ENCODE measurements at regions not wholly inside any gene's neighbourhood (a gene's known extent, or its start where the extent isn't known, plus 50 kb on each side); places are given as distances from the start of the nearest gene placed in this dataset.

- no peak for DNase-seq
Observed at GRCh38 chr5:61689153-61689846, 357.2 kb downstream of the ZSWIM6 start.

GRCh38 chr5:61697809-61698558 lies 365.9 kb downstream of the ZSWIM6 start:
- no peak for DNase-seq

GRCh38 chr5:61701877-61702602 lies 370.0 kb downstream of the ZSWIM6 start:
- DNase-seq: no peak

- DNase-seq: no peak
Observed at GRCh38 chr5:61702784-61703183, 370.7 kb downstream of the ZSWIM6 start.

GRCh38 chr5:61704289-61704688 lies 372.2 kb downstream of the ZSWIM6 start:
- DNase-seq: no peak

- DNase-seq: no peak
Observed at GRCh38 chr5:61706751-61707150, 374.7 kb downstream of the ZSWIM6 start.

GRCh38 chr5:61719124-61719523 lies 387.1 kb downstream of the ZSWIM6 start:
- no peak for DNase-seq

- peak; percentile 2 for DNase-seq
Observed at GRCh38 chr5:61720829-61721228, 388.8 kb downstream of the ZSWIM6 start.

GRCh38 chr5:61724102-61724501 lies 392.0 kb downstream of the ZSWIM6 start:
- no peak for DNase-seq

GRCh38 chr5:61728287-61728686 lies 396.2 kb downstream of the ZSWIM6 start:
- DNase-seq: no peak

- no peak for DNase-seq
Observed at GRCh38 chr5:61730866-61731265, 398.8 kb downstream of the ZSWIM6 start.

- no peak for DNase-seq
Observed at GRCh38 chr5:61731267-61731945, 399.3 kb downstream of the ZSWIM6 start.

- DNase-seq: no peak
Observed at GRCh38 chr5:61731946-61732314, 399.9 kb downstream of the ZSWIM6 start.

GRCh38 chr5:61732369-61732768 lies 400.3 kb downstream of the ZSWIM6 start:
- DNase-seq: no peak

- no peak for DNase-seq
Observed at GRCh38 chr5:61732796-61733195, 400.7 kb downstream of the ZSWIM6 start.

- no peak for DNase-seq
Observed at GRCh38 chr5:61734001-61734400, 401.9 kb downstream of the ZSWIM6 start.

- DNase-seq: no peak
Observed at GRCh38 chr5:61734966-61735365, 402.9 kb downstream of the ZSWIM6 start.

- no peak for DNase-seq
Observed at GRCh38 chr5:61735531-61735930, 403.5 kb downstream of the ZSWIM6 start.

GRCh38 chr5:61735995-61736394 lies 403.9 kb downstream of the ZSWIM6 start:
- DNase-seq: no peak

GRCh38 chr5:61737301-61737963 lies 405.4 kb downstream of the ZSWIM6 start:
- no peak for DNase-seq

- no peak for DNase-seq
Observed at GRCh38 chr5:61737964-61738340, 405.9 kb downstream of the ZSWIM6 start.

GRCh38 chr5:61738446-61738845 lies 406.4 kb downstream of the ZSWIM6 start:
- no peak for DNase-seq

All from NCI-H526 treated with DMSO at 0.1 percent for 48 hours (cell line).